GM12892 (cell line): ENCODE measurements at regions not wholly inside any gene's neighbourhood (a gene's known extent, or its start where the extent isn't known, plus 50 kb on each side); places are given as distances from the start of the nearest gene placed in this dataset.

Source experiments
- DNase-seq: peaks from one replicate; pipeline ENCODE4 v3.0.0; 2011; ENCODE audit not compliant: insufficient read length
- FAIRE-seq: peaks from 2 replicates; lab custom pipeline; 2011; peaks lifted over from hg19 to GRCh38; lab: Jason Lieb, UNC
- POLR2A ChIP-seq: IDR thresholded peaks from 2 replicates; pipeline ENCODE4 v1.6.1; 2011; ENCODE audit warnings: low read depth, low read length, control low read depth
- POLR2AphosphoS5 ChIP-seq: IDR thresholded peaks from 2 replicates; pipeline ENCODE4 v1.6.1; 2011; ENCODE audit warnings: low read depth, low read length, control low read depth
- TAF1 ChIP-seq: IDR thresholded peaks from 2 replicates; pipeline ENCODE4 v1.6.1; 2011; ENCODE audit warnings: low read depth, mild to moderate bottlenecking, control low read depth, low read length, borderline replicate concordance

DNA sequence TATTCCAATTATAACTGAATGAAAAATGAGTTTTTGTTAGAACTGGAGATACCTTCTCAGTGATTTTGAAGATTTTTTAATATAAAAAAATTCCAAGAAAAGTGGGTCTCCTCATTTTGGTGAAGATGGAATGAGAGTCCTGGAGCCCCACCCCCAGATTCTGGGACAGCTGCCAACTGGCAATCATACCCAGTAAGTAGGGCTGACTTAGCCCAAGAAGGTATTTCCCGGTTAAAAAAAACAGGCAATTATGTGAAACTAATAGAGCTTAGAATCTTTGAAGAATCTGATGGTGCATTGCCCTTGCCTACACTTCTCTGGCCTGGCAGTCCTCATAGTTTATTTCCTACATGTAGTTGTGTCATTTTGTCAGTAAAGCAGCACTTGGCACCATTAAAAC lies 52.8 kb upstream of the VWDE start:
- TF ChIP-seq POLR2A: no peak
- no peak for TF ChIP-seq TAF1
- no peak for TF ChIP-seq POLR2AphosphoS5
- FAIRE-seq (no peak), DNase-seq (no peak)

DNA sequence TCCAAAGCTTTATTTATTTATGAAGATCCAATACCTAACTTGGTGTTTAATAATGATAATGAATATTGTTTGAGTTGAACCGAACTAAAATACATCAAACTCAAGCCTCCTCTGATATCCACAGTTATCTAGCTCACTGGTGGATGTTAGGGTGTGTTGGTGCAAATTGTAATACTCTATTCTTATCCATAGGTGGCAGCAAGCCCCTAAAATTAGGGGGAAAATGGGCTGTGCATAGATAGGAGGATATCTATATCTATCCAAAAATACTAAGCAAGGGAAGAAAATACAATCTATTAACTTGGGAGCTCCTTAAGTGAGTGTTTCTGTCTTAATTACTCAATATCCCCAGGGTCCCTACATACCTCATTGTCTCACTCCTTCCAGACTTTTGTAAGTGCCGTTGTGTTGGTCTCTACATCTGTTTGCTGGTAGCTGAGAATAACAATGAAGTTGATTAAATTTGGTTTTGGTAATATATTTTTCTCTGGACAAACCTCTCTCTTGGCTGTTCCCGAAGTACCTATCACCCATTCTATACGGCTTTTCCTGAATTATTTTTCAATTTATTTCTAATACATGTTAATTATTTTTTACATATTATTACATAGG lies 55.0 kb upstream of the VWDE start:
- no peak for DNase-seq
- no peak for TF ChIP-seq POLR2AphosphoS5
- no peak for TF ChIP-seq POLR2A
- TF ChIP-seq TAF1: no peak
- FAIRE-seq: no peak

DNA sequence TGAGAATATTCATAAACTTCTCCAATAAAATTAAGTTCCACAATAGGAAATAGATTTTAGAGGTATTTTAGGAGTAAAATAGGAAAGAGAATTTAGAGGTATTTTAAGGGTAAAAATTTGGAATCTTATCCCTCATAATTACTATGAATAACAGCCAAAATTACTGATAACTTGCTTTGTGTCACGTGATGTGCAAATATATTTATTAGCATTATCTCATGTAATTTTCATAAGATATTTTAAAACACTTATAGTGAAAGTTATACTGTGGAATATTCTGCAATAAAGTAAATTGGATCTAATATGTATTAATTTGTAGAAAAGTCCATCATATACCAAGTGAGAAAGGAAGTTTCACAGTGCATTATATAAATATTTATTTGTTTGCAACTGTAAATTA lies 64.2 kb upstream of the VWDE start:
- FAIRE-seq (no peak), DNase-seq (no peak)
- TF ChIP-seq POLR2AphosphoS5 (no peak), TAF1 (no peak), POLR2A (no peak)

DNA sequence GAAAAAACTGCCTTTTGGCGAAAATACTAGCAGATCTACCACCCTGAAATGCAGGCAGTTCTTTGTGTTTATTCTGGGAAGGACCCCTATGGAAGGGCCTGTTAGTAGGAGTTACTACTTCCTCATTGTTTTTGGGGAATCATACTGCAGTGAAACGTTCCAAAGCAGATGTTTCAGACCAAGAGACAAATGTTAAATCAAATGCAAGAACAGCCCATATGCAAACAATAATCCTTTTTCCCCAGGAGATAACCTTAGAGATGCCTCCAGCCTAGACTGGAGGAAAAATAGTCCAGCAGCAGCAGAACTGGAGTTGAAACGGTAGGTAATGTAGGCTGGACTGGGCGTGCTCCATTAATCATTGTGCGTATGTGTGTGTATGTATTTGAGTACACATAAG lies 65.9 kb upstream of the VWDE start:
- DNase-seq (no peak), FAIRE-seq (no peak)

DNA sequence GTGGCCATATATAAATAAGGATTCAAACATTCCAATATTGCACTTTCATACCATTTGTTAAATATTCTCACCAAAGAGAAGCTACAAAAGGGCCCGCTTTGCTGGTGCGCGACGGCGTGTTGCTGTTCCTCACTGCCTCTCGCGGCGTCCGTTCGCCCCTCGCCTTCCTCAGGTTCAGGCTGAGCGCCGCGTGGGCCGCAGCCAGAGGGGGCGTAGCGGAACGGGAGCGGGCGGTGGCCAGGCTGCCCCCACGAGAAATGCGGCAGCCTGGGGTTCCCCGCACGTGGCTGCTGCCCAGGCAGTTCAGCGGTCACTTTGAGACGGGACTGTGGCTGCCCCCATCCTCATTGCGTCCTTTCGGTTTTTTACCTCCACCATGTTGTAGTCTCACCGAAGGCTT lies 67.3 kb upstream of the VWDE start:
- FAIRE-seq: no peak

More for the DNA sequence above, 65.9 kb upstream of the VWDE start:
- TF ChIP-seq TAF1: no peak
- no peak for TF ChIP-seq POLR2AphosphoS5
- no peak for TF ChIP-seq POLR2A

DNA sequence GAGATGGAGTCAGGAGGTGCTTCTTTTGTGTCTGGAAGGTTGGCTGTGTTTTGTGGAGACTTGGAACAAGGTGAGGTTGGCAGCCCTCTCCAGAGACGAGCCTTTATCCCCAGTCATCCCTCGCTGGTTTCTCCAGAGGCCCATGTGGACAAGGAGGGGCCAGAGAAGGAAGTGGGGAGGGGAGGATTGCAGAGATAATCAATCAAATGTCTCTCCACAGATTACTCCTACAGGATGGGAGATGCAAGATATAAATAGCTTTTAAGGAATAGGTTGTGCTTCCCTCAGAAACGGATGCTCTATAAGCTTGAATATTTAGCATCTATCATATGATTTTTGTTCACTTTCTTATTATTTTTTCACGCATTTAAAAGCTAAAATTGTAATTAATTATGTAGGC lies 70.4 kb upstream of the VWDE start:
- DNase-seq (no peak), FAIRE-seq (no peak)
- TF ChIP-seq POLR2AphosphoS5 (no peak), POLR2A (no peak), TAF1 (no peak)

More for the DNA sequence above, 67.3 kb upstream of the VWDE start:
- no peak for DNase-seq
- TF ChIP-seq POLR2AphosphoS5: no peak
- TF ChIP-seq POLR2A: no peak
- no peak for TF ChIP-seq TAF1

DNA sequence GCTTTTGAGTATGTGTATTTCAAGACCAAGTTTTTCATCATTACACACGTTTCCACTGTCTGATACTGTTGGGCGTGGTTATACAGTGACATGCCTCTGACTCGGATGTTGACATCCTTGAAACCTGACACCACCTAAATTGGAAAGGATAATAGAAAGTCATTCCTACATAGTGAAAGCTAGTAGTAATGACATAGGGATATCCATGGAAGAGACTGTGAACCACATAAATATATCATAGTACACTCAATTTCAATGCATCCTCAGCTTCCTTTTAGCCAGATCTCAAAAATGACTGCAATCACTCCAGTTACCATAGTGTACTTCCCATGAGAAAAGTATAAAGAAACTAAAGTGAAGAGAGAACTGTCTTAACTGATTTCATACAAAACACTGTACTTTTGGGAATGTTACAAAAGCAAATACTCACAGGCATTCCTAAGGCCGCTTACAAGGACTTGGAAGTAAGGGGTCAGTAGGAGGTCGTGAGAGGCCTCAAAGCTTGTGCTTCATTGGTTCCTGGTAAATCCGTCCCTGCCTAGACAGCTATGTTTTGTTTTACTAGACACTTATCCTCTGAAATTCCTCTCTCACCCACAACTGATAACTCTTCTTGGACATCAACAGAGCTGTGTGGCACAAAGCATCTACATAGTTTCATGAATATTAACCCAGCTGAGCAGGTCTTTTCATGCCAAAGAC lies 71.8 kb upstream of the VWDE start:
- TF ChIP-seq POLR2A (no peak), TAF1 (no peak), POLR2AphosphoS5 (no peak)
- FAIRE-seq: no peak
- no peak for DNase-seq

DNA sequence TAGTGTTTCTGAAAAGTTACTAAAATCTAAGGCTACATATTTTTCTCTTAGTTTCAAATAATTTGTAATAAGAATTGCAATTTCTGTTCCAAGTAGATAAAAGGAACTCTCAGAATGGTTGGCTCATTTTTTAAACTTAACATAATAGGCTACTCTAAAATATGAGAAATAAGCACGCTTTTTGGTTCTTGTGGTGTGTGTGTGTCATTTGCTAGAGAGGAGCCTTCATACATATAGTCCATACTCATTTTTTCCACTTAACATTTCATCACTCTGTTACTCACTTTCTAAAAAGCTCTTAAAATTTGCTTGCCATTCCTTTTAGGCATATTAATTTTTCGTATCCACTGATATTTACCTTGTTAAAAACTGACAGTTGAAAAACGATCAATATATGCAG lies 74.0 kb upstream of the VWDE start:
- FAIRE-seq (no peak), DNase-seq (no peak)
- TF ChIP-seq POLR2AphosphoS5 (no peak), POLR2A (no peak), TAF1 (no peak)

DNA sequence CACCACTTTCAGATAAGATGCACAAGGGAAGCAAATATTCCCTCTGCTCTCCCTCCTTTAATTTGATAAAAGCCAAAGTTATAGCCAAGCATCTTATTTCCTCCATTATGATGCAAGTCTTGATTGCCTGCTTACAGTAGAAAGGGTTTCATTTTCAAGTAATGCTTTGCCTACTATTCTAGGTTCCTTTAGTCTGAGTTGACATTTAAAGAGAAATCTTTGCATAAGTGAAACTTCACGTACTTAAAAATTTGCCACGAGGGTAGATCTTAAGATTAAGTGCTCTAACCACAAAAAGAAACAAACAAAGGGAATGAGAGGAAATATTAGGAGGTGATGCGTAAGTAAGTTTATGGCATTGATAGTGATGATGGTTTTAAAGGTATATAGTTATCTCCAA lies 78.1 kb upstream of the VWDE start:
- no peak for TF ChIP-seq TAF1
- TF ChIP-seq POLR2A: no peak
- no peak for TF ChIP-seq POLR2AphosphoS5
- DNase-seq: no peak
- FAIRE-seq: no peak

DNA sequence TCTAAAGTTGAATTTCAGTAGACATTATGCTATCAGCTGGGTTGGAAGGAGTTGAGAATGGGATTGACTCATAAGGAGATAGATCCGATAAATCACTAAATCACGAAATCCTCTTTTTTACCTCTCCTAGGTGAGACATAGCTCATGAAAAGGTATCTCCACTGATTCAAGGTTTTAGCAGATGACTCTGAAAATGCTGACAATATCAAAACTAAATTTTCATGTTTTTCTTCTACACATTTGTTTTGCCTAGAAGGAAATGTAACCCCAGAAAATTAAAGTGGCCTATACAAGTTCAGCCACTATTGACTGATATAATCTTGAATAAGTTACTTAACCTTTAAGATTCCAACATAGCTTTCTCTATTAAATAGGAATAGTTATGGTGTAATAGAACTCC lies 82.2 kb upstream of the VWDE start:
- DNase-seq (no peak), FAIRE-seq (no peak)
- TF ChIP-seq POLR2A (no peak), TAF1 (no peak), POLR2AphosphoS5 (no peak)

DNA sequence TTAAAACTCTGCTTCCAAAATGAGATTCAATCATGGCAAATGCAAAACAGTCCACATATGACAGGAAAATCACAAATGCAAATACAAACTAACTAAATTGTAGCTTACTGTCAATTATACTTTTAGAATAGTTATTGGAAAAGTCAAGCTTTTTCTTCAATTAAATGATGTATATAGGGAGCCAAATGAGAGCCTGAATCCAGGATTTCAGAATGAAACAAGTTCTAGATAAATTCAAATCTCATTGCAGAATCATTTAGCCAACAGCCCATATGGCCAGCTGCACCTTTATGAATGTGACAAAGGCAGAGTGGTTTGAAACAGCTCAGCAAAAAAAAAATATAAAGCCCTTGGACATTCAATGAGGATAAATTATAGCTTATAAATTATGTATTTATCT lies 82.2 kb upstream of the SCIN start:
- DNase-seq (no peak), FAIRE-seq (no peak)
- no peak for TF ChIP-seq POLR2A
- no peak for TF ChIP-seq POLR2AphosphoS5
- TF ChIP-seq TAF1: no peak
